Activated naive CD8-positive, alpha-beta T cell treated with anti-CD3 and anti-CD28 coated beads, Interleukin-2, amount 10 ng/mL, durations not matched to agents 7 days and 5 days (primary cell): ENCODE measurements at regions not wholly inside any gene's neighbourhood (a gene's known extent, or its start where the extent isn't known, plus 50 kb on each side); places are given as distances from the start of the nearest gene placed in this dataset.

Experiments used
- ATAC-seq: fragments of 150-1000 bp; cut with Tn5 transposase; one replicate; pipeline ENCODE4 v1.10.0; 2021; ENCODE audit warnings: low read depth, moderate library complexity
- POLR2A ChIA-PET: fragments of 350-600 bp; sonication (Branson Sonifier 250); formaldehyde crosslinking; loops from one replicate; lab custom pipeline; 2021; ENCODE audit warnings: antibody characterized with exemption; lab: Charles Lee
- DNase-seq: peaks from one replicate; pipeline ENCODE4 v3.0.0; 2021
- H3K27ac Mint-ChIP-seq: one replicate; pipeline ENCODE4 v1.8.0; 2022; ENCODE audit warnings: mild to moderate bottlenecking, mixed read lengths
- H3K27me3 Mint-ChIP-seq: one replicate; pipeline ENCODE4 v1.8.0; 2022; ENCODE audit warnings: mild to moderate bottlenecking, moderate library complexity, mixed read lengths
- H3K36me3 Mint-ChIP-seq: one replicate; pipeline ENCODE4 v1.8.0; 2021; ENCODE audit warnings: mild to moderate bottlenecking, mixed read lengths
- H3K4me1 Mint-ChIP-seq: one replicate; pipeline ENCODE4 v1.8.0; 2021; ENCODE audit warnings: mixed read lengths
- H3K4me3 Mint-ChIP-seq: one replicate; pipeline ENCODE4 v1.8.0; 2022; ENCODE audit warnings: mild to moderate bottlenecking, moderate library complexity, mixed read lengths
- H3K9me3 Mint-ChIP-seq: one replicate; pipeline ENCODE4 v1.8.0; 2021; ENCODE audit warnings: mixed read lengths

DNA sequence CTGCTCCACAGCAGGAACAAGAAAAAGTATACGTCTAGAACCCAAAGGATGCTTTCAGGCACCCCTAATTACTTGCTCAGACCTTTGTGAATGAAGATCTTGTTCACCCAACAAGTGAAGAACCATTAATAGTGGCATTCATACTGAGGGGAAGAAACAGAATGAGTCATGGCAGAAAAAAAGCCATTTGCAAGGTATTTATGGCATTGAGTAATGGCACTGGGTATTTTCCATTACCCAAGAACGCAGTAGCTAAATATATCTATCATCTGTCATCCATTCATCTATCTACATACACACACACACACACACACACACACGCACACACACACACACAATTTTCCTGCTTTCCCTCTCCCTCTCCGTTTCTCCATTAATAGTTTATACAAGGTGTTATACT is 56.4 kb upstream of the XIRP2 start:
- Mint-ChIP-seq H3K27ac (no peak overlapping the region), H3K4me3 (no peak overlapping the region), H3K36me3 (no peaks in the 10 kb centered on the region), H3K4me1 (no peaks in the 10 kb centered on the region), H3K9me3 (no peaks in the 10 kb centered on the region), H3K27me3 (no peaks in the 10 kb centered on the region)
- ATAC-seq (no peak), DNase-seq (no peak)
- POLR2A ChIA-PET, result no interaction called here

DNA sequence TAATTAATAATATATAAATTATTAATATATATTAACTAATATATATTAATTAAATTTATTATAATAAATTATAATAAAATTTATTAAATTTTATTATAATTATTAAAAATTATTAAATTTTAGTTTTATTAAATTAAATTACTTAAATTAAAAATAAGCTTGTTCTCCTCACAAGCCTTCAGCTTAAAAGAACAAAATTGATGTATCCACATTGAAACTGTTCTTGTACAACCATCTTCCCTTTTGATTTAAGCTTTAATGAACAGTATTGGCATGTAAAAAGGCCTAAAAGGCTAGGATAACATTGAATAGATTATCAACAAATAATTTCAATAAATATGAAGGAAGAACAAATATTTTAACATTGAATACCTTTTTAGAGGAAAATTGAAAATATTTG is 62.4 kb upstream of the XIRP2 start:
- H3K27me3 Mint-ChIP-seq, result no peaks in the 10 kb centered on the region
- POLR2A ChIA-PET, result no interaction called here
- DNase-seq, result no peak
- no peak overlapping the region for H3K27ac Mint-ChIP-seq
- no peak for ATAC-seq
- no peaks in the 10 kb centered on the region for H3K36me3 Mint-ChIP-seq
- no peak overlapping the region for H3K4me3 Mint-ChIP-seq
- H3K9me3 Mint-ChIP-seq, result no peaks in the 10 kb centered on the region
- H3K4me1 Mint-ChIP-seq, result no peaks in the 10 kb centered on the region

DNA sequence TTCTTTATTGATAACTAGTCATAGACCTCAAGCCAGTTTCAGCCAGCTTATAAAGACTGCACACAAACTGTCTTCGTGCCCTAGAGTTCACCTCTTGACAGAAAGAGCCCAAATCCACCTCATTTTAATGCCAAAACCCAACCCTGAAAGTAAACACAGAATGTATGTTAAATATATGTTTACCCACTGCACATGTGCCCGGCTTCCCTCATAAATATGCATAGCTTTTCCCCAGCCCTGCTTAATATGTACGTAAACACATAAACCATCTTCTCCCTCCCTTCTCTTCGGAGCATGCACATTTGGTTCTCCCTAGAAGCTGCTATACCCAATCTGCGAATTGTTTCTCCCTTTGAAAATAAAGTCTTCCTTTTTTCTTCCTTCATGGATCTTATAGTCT is 73.9 kb upstream of the XIRP2 start:
- no peak for DNase-seq
- ATAC-seq, result no peak
- Mint-ChIP-seq H3K4me1 (no peaks in the 10 kb centered on the region), H3K27me3 (no peaks in the 10 kb centered on the region), H3K27ac (no peak overlapping the region), H3K4me3 (no peak overlapping the region), H3K36me3 (no peaks in the 10 kb centered on the region), H3K9me3 (peaks cover 1% of the 10 kb centered on the region)
- POLR2A ChIA-PET, result no interaction called here

DNA sequence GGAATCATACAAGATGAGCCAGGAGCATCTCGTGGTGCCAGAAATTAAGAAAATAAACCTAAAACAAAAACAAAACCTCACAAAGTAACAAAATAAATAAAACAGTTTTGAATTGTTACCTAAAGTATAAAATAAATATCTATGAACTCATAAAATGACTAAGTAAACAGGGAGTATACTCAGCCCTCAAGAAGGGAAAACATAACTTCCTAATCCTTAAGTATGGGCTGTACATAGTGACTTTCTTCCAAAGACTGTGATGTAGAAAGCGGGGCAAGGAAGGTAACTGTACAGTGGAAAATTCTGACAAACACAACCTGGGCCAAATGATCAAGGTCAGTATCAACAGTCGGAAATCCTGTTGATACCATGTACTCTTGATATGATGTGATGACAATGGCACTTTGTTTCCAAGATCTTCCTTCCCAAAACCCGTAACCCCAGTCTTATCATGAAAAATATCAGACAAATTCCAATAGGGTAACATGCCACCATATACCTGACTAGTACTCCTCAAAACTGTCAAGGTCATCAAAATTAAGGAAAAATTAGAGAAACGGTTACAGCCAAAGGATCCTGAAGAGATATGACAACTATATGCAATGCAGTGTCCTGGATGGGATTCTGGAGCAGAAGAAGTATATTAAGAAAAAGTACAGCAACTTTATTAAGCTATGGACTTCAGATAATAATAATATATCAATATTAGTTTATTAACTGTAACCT is 76.0 kb upstream of the XIRP2 start:
- ATAC-seq (no peak), DNase-seq (no peak)
- Mint-ChIP-seq H3K27me3 (no peaks in the 10 kb centered on the region), H3K4me1 (no peaks in the 10 kb centered on the region), H3K36me3 (no peaks in the 10 kb centered on the region), H3K4me3 (no peak overlapping the region), H3K27ac (no peak overlapping the region), H3K9me3 (peaks cover 4% of the 10 kb centered on the region)
- POLR2A ChIA-PET, result no interaction called here

DNA sequence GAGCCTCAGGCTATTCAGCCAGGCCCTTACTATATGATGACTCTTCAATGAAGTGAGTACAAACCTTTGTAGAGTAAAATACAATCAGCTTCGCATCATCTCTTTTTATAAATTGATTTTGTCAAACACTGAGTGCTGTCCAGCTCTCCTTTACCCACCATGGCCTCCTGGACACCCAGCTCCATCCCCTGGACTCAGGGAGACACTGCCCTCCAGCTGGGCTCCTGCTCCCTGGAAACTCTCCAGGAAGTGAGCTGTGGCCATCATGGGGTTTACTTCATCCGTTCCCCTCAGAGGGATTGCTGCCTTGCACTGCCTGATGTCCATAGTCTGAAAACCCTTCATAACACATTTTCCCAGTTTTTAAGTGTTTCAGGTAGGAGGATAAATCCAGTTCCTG is 82.5 kb upstream of the XIRP2 start:
- Mint-ChIP-seq H3K27me3 (no peaks in the 10 kb centered on the region), H3K4me1 (peaks cover 6% of the 10 kb centered on the region), H3K4me3 (no peak overlapping the region), H3K36me3 (no peaks in the 10 kb centered on the region), H3K27ac (no peak overlapping the region), H3K9me3 (peaks cover 3% of the 10 kb centered on the region)
- POLR2A ChIA-PET, result no interaction called here
- no peak for DNase-seq
- ATAC-seq, result no peak

DNA sequence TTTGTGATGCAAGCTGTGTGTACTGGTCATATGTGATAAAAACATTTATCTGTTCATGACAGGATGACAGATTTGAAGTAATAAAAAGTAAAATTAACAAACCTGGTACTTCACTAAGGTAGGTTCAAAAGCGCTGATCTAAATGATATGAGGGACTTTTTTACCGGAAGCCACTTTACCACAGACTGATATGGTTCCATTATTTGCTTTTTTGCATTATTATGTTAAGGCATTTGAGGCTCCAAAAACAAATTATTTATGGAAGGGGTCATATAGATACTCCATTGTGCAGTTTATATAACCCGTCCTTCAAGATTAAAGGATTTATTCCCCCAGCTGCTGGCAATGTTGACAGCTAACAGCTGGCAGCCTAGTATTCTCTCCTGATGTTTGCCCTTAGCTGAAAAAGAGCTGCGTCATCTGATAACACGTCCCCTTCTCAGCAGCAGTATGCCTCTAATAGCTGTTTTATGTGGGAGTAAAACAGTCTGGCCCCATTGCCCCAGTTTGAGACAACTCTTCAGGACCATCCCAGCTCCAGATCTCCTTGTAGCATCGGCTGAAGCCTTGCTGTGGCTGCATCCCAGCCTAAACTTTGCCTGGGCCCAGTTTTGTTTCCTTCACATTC is 84.8 kb upstream of the XIRP2 start:
- Mint-ChIP-seq H3K27me3 (no peaks in the 10 kb centered on the region), H3K4me1 (peaks cover 6% of the 10 kb centered on the region), H3K36me3 (no peaks in the 10 kb centered on the region), H3K27ac (no peak overlapping the region), H3K9me3 (no peaks in the 10 kb centered on the region), H3K4me3 (no peak overlapping the region)
- POLR2A ChIA-PET, result no interaction called here
- DNase-seq (no peak), ATAC-seq (no peak)

DNA sequence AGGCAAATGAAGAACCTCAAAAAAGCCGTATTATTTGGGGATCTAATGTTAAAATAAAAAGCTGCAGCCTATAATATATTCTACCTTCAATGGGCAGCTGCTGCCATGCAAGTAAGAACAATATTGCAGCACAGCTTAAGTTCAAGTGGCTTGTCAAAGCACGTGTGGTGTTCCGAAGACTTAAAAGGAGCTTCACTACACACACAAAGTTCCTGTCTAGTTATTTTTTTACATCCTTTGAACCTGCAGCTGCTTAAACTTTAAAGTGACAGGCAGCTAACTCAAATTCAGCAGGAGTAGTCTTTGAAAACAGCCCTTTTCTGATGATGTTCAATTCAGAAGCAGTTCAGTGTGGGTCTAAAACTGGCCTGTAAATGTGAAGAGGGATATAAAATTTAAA is 85.8 kb upstream of the XIRP2 start:
- H3K9me3 Mint-ChIP-seq, result no peaks in the 10 kb centered on the region
- ATAC-seq (peak; percentile 54), DNase-seq (no peak)
- POLR2A ChIA-PET, result no interaction called here
- no peak overlapping the region for H3K27ac Mint-ChIP-seq
- no peak overlapping the region for H3K4me3 Mint-ChIP-seq
- H3K27me3 Mint-ChIP-seq, result no peaks in the 10 kb centered on the region
- H3K4me1 Mint-ChIP-seq, result peaks cover 6% of the 10 kb centered on the region
- H3K36me3 Mint-ChIP-seq, result no peaks in the 10 kb centered on the region

DNA sequence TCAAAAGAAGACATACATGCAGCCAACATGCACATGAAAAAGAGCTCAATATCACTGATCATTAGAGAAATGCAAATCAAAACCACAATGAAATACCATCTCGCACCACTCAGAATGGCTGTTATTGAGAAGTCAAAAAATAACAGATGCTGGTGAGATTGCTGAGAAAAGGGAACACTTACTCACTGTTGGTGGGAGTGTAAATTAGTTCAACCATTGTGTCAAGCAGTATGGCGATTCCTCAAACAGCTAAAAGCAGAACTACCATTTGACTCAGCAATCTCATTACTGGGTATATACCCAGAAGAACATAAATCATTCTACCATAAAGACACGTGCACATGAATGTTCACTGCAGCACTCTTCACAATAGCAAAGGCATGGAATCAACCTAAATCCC is 95.5 kb upstream of the XIRP2 start:
- Mint-ChIP-seq H3K27me3 (no peaks in the 10 kb centered on the region), H3K4me1 (no peaks in the 10 kb centered on the region), H3K36me3 (no peaks in the 10 kb centered on the region), H3K9me3 (peaks cover 4% of the 10 kb centered on the region), H3K27ac (no peak overlapping the region), H3K4me3 (no peak overlapping the region)
- DNase-seq (no peak), ATAC-seq (no peak)
- POLR2A ChIA-PET, result no interaction called here

DNA sequence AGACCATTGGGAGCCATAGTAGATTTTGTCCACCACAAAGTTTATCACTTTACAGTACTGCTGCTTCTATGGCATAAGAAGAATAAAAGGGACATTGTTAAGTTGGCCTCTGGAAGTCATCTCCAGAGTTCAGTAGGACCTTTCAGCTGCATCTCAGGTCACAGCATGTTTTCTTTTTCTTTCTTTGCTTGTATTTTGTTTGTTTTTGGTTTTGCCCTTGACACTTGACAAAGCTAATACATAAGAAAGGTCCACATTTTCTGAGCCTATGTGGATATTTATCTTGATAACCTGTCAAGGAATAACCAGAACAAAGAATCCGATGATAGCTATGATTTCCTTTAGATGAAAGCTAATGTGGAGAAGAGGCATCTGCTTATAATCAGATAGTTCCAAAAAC is 101.6 kb upstream of the XIRP2 start:
- Mint-ChIP-seq H3K27ac (no peak overlapping the region), H3K4me3 (no peak overlapping the region), H3K4me1 (no peaks in the 10 kb centered on the region), H3K36me3 (no peaks in the 10 kb centered on the region), H3K9me3 (peaks cover 4% of the 10 kb centered on the region), H3K27me3 (no peaks in the 10 kb centered on the region)
- POLR2A ChIA-PET, result no interaction called here
- ATAC-seq, result no peak
- no peak for DNase-seq

DNA sequence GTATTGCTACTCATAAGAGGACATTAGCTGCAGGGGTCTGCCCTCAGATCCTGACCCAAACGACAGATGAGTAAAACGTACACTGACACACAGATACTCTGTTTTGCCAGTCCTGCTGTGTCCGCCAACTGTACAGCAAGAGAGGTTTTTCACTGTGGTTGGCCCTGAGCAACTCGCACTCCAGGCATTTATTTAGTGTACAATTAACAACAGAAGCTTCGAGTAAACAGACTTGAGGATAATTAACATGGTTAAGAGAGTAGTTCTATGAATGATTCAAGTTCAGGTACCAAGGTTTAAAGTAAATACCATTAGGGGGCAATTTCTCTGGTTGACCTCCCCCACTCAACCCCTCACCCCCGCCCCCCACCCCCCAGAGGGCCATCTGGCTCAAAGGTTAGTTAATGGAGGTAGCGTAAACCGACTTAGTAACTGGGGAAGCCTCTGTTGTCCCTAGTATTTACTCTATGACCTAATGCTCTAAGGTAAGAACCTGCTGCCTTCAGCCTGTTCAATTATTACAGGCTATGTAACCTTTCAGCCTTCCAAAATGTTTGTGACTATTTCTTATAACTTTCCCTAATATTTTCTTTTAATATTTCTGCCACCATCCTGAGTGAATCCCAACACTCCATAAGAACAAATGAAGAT is 103.9 kb upstream of the XIRP2 start:
- no peak overlapping the region for H3K4me3 Mint-ChIP-seq
- POLR2A ChIA-PET, result no interaction called here
- no peak overlapping the region for H3K27ac Mint-ChIP-seq
- no peaks in the 10 kb centered on the region for H3K36me3 Mint-ChIP-seq
- no peaks in the 10 kb centered on the region for H3K27me3 Mint-ChIP-seq
- H3K9me3 Mint-ChIP-seq, result no peaks in the 10 kb centered on the region
- DNase-seq, result no peak
- ATAC-seq, result no peak
- no peaks in the 10 kb centered on the region for H3K4me1 Mint-ChIP-seq

DNA sequence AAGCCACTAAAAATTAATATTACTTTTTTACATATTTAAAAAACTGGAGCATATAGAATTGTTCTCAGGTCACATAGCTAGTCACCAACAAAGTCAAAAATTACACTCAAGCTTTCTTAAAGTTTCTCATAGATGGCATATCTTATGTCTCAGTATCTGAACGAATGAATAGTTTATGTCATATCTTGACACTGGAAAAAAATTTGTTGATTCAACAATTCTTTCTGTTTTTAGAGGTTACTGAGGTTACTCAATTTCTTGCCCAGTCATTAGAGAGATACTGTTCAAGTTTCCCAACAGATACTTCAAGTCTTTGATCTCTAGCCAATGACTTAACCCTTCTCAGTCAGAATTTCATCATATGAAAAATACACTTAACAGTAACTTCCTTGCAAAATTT is 113.1 kb upstream of the XIRP2 start:
- no peaks in the 10 kb centered on the region for H3K27me3 Mint-ChIP-seq
- POLR2A ChIA-PET, result no interaction called here
- H3K4me3 Mint-ChIP-seq, result no peak overlapping the region
- H3K9me3 Mint-ChIP-seq, result peaks cover 4% of the 10 kb centered on the region
- H3K27ac Mint-ChIP-seq, result no peak overlapping the region
- H3K36me3 Mint-ChIP-seq, result no peaks in the 10 kb centered on the region
- ATAC-seq (no peak), DNase-seq (no peak)
- no peaks in the 10 kb centered on the region for H3K4me1 Mint-ChIP-seq

DNA sequence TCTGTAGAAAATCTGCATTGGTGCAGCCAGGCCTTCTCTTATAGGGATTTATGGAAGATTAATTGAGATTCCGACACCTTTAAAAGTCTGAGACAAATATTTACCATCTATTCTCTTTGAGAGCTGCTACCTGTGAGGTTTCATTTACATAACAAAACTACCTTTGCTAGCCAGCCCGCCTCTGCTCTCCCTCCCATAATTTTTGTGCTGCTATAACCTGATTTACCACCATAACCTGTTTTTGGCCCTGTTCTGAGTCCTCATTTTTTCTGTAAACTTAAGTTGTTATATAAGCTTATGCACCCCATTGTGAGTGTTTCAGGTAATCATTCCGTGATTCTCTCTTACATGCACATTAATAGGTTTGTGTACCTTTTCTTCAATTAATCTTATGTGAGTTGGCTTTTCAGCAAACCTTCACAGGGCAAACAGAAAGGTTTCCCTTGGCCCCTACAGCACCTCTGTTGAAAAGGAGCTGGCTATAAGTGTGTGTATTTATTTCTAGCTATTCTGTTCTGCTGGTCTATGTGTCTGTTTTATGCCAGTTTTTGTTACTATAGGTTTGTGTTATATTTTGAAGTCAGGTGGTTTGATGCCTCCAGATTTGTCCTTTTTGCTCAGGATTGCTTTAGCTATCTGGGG is 114.9 kb upstream of the XIRP2 start:
- Mint-ChIP-seq H3K4me3 (no peak overlapping the region), H3K27me3 (no peaks in the 10 kb centered on the region), H3K9me3 (peaks cover 4% of the 10 kb centered on the region), H3K27ac (no peak overlapping the region), H3K36me3 (no peaks in the 10 kb centered on the region), H3K4me1 (no peaks in the 10 kb centered on the region)
- POLR2A ChIA-PET, result no interaction called here
- no peak for DNase-seq
- ATAC-seq, result no peak

DNA sequence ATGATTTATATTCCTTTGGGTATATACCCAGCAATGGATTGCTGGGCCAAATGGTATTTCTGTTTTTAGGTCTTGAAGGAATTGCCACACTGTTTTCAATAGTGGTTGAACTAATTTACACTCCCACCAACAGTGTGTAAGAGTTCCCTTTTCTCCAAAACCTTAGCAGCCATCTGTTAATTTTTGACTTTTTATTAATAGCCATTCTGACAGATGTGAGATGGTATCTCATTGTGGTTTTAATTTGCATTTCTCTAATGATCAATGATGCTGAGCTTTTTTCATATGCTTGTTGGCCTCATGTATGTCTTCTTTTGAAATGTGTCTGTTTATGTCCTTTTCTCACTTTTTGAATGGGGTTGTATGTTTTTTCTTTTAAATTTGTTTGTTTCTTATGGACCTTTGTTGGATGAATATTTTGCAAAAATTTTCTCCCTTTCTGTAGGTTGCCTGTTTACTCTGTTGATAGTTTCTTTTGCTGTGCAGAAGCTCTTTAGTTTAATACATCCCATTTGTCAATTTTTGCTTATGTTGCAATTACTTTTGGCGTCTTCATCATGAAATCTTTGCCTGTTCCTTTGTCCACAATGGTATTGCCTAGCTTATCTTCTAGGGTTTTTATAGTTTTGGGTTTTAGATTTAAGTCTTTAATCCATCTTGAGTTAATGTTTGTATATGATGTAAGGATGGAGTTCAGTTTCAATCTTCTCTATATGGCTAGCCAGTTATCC is 119.7 kb upstream of the XIRP2 start:
- POLR2A ChIA-PET, result no interaction called here
- Mint-ChIP-seq H3K27ac (no peak overlapping the region), H3K36me3 (no peaks in the 10 kb centered on the region), H3K27me3 (no peaks in the 10 kb centered on the region), H3K4me1 (no peaks in the 10 kb centered on the region), H3K4me3 (no peak overlapping the region), H3K9me3 (no peaks in the 10 kb centered on the region)
- no peak for DNase-seq
- ATAC-seq, result no peak
